Neural cell (in vitro differentiated cells): ENCODE measurements at regions not wholly inside any gene's neighbourhood (a gene's known extent, or its start where the extent isn't known, plus 50 kb on each side); places are given as distances from the start of the nearest gene placed in this dataset.

Experiments used
- CTCF ChIP-seq: fragments of 450-650 bp; IDR thresholded peaks from 2 replicates; pipeline ENCODE4 v1.5.1; 2014; ENCODE audit warnings: antibody characterized with exemption, mild to moderate bottlenecking, moderate library complexity; ENCODE audit not compliant: poor library complexity, severe bottlenecking
- MXI1 ChIP-seq: fragments of 450-650 bp; conservative IDR thresholded peaks from 2 replicates; pipeline ENCODE4 v1.6.1; 2014; ENCODE audit warnings: antibody characterized with exemption, mild to moderate bottlenecking; ENCODE audit not compliant: poor library complexity, severe bottlenecking

- TF ChIP-seq CTCF (no peak), MXI1 (no peak)
Measured at GRCh38 chr20:39630215-39630908, 668.2 kb downstream of the DHX35 start.
